Limb (tissue), 2 donors: ENCODE measurements at regions not wholly inside any gene's neighbourhood (a gene's known extent, or its start where the extent isn't known, plus 50 kb on each side); places are given as distances from the start of the nearest gene placed in this dataset.
"Not testable (repeated sequence)": the region's sequence is repeated elsewhere in the genome, so short reads cannot be mapped to it uniquely, and the experiment has no call there.

Experiments
- DNase-seq, 2 donors: peaks; one replicate each; pipeline ENCODE4 v3.0.0-alpha.2; 2016; ENCODE audit errors: extremely low spot score in 2 of 2

DNA sequence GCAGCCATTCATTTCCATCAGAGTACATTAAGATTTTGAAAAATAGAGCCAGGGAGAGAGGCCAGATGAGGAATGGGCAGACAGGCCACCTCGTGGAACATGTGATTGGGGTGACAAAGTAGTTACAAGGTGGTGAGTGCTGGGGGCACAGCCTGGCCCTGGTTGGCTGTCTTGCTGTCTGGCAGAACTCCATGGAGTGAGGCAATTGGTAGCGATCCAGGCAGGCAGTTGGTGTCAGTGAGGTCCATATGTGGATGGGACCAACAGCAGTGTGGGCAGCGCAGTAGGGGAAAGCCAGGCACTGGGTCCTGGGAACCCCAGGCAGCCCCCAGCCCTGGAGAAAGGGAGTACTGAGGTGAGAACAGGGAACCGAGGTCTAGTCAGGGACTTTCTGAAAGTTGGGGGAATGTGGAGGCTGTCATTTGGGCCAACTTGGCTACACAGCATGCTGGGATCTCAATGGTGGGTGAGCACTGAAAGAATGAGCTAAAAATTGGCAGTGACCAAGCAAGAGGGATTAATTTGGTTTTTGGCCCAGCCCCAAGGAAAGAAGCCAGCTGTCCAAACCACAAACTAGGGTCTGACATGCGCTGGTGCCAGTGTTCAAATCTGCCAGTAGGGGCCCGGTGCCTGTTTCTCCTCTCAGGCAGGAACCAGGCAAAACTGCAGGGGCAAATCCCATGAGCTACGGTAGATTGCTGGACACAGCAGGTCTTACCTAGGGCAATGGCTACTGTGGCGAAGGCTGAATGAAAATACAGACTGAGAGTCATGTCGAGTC lies 61.4 kb upstream of the E2F3 start:
- peak in 1 of 2 donors; percentile 36 for DNase-seq

DNA sequence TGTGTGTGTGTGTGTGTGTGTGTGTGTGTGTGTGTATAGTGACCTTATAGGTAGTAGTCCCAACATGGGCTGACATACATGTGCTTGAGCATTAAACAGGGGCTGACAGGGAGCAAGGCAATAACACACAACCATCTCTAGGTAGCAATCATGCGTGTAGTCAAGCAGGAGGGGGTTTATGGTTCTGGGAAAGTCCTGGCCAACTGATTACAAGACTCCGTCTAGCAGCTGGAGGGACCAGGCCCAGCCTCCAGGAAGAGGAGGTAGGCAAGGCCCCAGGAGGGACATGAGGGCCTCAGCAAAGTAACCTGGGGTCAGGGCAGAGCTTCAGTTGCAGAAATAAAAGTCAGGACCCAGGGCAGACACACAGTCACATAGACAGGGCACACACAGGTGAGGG lies 60.6 kb upstream of the E2F3 start:
- no peak for DNase-seq

DNA sequence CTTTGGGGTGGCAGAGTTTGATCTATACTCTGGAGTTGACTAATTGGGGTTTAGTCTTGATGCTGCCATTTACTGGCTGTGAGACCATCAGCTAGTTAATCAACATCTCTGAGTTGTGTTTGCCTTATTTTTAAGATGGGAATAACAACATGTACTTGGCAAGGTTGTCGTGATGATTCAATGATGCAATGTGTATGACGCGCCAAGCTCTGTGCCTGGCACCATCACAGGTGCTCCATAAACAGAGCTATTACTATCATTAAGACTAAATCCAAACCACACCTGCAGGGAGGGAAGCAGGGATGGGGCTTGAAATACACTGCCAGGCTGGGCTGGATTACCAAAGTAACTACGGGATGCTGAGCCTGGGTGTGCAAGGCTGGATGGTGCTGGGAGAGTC lies 60.1 kb upstream of the E2F3 start:
- DNase-seq: no peak

DNA sequence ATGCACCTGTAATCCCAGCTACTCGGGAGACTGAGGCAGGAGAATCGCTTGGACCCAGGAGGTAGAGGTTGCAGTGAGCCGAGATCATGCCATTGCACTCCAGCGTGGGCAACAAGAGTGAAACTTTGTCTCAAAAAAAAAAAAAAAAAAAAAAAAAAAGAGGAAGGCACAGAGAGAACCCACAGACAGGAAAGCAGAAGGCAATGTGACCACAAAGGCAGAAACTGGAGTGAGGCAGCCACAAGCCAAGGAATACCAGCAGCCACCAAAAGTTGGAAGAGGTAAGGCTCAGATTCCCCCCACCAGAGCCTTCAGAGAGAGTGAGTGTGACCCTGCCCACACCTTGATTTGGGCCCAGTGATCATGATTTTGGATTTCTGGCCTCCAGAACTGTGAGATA lies 54.7 kb upstream of the E2F3 start:
- DNase-seq: not testable (repeated sequence)

DNA sequence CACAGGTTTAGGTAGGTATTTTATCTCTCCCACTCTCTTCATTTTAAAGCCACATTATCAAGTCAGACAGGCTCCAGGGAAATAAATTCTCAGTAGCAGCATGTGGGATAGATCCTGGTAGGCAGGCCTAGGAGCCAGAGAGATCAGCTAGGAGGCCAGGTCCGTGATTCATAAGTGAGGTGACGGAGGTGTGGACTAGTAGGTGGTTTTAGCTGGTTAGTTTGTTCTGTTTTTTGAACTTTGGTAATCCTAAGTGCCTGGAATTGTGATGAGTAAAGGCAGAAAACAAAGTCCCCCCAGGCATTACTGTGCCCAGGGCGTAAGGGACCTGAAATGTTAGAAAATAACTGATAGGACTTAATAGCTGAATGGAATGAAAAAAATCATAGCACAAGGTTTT lies 53.6 kb upstream of the E2F3 start:
- DNase-seq: no peak

DNA sequence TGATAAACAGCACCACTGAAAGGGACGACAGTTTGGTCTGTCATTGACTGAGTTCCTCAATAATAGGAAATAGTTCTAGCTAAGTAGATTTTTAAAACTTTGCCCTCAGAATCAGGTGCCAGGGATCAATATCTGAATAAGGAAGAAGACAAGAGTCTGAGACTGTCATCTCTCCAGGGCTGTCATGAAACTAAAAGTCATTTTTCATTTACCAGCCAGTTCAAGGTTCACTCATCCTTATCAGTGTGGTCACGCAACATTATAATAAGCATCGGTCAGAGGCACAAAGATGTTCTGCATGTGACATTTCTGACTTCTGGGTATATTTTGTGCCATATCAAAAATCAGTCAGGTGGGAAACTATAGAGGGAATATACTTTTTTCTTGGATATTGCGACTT lies 52.5 kb upstream of the E2F3 start:
- no peak for DNase-seq

DNA sequence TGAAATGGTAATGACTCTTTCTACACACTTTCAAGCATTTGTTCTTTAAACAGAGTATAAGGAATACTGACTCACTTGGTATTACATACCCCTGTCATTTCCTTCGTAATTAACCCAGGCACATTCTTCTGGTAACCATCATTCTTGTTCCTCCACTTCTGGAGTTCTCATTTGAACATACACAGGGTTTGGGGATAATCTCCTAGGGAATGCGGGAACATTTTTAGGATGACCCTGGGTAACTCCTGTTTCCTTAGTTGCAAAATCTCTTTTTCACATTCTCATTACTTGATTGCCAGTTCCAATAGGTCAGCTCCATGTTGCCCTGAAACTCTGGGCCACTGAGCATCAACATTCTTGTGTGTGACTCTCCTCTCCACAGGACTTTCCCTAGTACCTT lies 51.5 kb upstream of the E2F3 start:
- no peak for DNase-seq

DNA sequence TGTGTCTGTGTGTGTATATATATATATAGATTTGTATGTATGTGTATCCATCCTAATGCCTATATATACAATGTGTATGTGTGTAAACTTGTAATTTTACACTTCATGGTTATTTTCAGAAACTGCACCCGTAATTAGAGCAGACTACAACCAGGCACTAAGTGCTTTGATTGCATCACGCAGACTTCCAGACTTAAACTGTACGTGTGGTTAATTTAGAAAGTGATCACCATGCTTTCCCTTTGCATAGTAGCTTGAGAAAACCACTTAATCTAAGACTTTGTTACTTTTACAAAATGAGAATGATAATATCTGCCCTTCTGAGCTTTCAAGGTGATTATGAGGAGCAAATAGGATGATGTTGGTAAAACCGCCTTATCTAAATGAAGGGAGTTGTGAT lies 50.1 kb upstream of the E2F3 start:
- no peak for DNase-seq
